ENCODE measurements at regions not wholly inside any gene's neighbourhood (a gene's known extent, or its start where the extent isn't known, plus 50 kb on each side); places are given as distances from the start of the nearest gene placed in this dataset.

GRCh38 chr7:125030756-125031387 is 101.2 kb upstream of the POT1 start:
- TF ChIP-seq CTCF (IDR thresholded peaks at IDR 0.05) (no peak), ZFX (IDR thresholded peaks at IDR 0.05; ENCODE audit: borderline replicate concordance) (no peak)
